Liver (tissue), 8 donors: ENCODE measurements at regions not wholly inside any gene's neighbourhood (a gene's known extent, or its start where the extent isn't known, plus 50 kb on each side); places are given as distances from the start of the nearest gene placed in this dataset.

ENCODE experiments used
- DNase-seq: peaks from one replicate; pipeline ENCODE4 v3.0.0-alpha.2; 2017; ENCODE audit warnings: low spot score
- H3K27ac ChIP-seq, 2 donors: one replicate each; pipeline ENCODE4 v1.7.0; 2013; ENCODE audit warnings: inconsistent platforms in 2 of 2, low read length in 2 of 2, control low read depth in 1 of 2, low read depth in 1 of 2, mild to moderate bottlenecking in 1 of 2
- H3K27me3 ChIP-seq, 4 donors: one replicate each; pipeline versions ENCODE4 v1.6.1 to v1.7.0; 2013; ENCODE audit warnings: low read length in 3 of 4, inconsistent platforms in 1 of 4, mild to moderate bottlenecking in 1 of 4, moderate library complexity in 1 of 4; ENCODE audit not compliant: control insufficient read depth in 4 of 4, insufficient read depth in 4 of 4
- H3K36me3 ChIP-seq, 4 donors: one replicate each; pipeline versions ENCODE4 v1.6.1 to v1.7.0; 2013; ENCODE audit warnings: low read length in 3 of 4, mild to moderate bottlenecking in 3 of 4, low read depth in 1 of 4, moderate library complexity in 1 of 4; ENCODE audit not compliant: control insufficient read depth in 4 of 4, insufficient read depth in 3 of 4
- H3K4me1 ChIP-seq, 4 donors: one replicate each; pipeline versions ENCODE4 v1.6.1 to v1.7.0; 2013; ENCODE audit warnings: low read length in 3 of 4, mild to moderate bottlenecking in 3 of 4, moderate library complexity in 1 of 4; ENCODE audit not compliant: control insufficient read depth in 4 of 4, insufficient read depth in 4 of 4
- H3K4me3 ChIP-seq, 3 donors: one replicate each; pipeline versions ENCODE4 v1.6.1 to v1.7.0; 2013; ENCODE audit warnings: low read length in 3 of 3, control low read depth in 1 of 3, low read depth in 1 of 3, mild to moderate bottlenecking in 1 of 3
- H3K9ac ChIP-seq, 2 donors: one replicate each; pipeline ENCODE4 v1.7.0; 2013; ENCODE audit warnings: low read length in 2 of 2, mild to moderate bottlenecking in 2 of 2, moderate library complexity in 2 of 2, control low read depth in 1 of 2, low read depth in 1 of 2
- H3K9me3 ChIP-seq, 4 donors: one replicate each; pipeline versions ENCODE4 v1.6.1 to v1.7.0; 2013; ENCODE audit warnings: low read length in 3 of 4; ENCODE audit not compliant: control insufficient read depth in 4 of 4
- EGR1 ChIP-seq, 2 donors: IDR thresholded peaks; 2 replicates each; pipeline ENCODE4 v1.6.1; 2016 to 2018; ENCODE audit warnings: antibody characterized with exemption in 2 of 2, low read depth in 2 of 2
- FOXA1 ChIP-seq: IDR thresholded peaks from 2 replicates; pipeline ENCODE4 v1.6.1; 2016; ENCODE audit warnings: antibody characterized with exemption
- FOXA2 ChIP-seq: IDR thresholded peaks from 2 replicates; pipeline ENCODE4 v1.6.1; 2016; ENCODE audit warnings: antibody characterized with exemption
- GABPA ChIP-seq, 2 donors: IDR thresholded peaks in 1 of 2; conservative IDR thresholded peaks in 1 of 2; 2 replicates each; pipeline ENCODE4 v1.6.1; 2016; ENCODE audit warnings: antibody characterized with exemption in 2 of 2, mild to moderate bottlenecking in 1 of 2, moderate library complexity in 1 of 2
- HNF4A ChIP-seq, 2 donors: conservative IDR thresholded peaks; 2 replicates each; pipeline ENCODE4 v1.6.1; 2016; ENCODE audit warnings: antibody characterized with exemption in 2 of 2, mild to moderate bottlenecking in 2 of 2
- HNF4G ChIP-seq: IDR thresholded peaks from 2 replicates; pipeline ENCODE4 v1.6.1; 2016; ENCODE audit warnings: antibody characterized with exemption
- JUND ChIP-seq, 2 donors: IDR thresholded peaks; 2 replicates each; pipeline ENCODE4 v1.6.1; 2016; ENCODE audit warnings: antibody characterized with exemption in 2 of 2
- NR2F2 ChIP-seq: IDR thresholded peaks from 2 replicates; pipeline ENCODE4 v1.6.1; 2016; ENCODE audit warnings: antibody characterized with exemption
- RAD21 ChIP-seq, 2 donors: IDR thresholded peaks; 2 replicates each; pipeline ENCODE4 v1.6.1; 2016; ENCODE audit warnings: antibody characterized with exemption in 2 of 2, mild to moderate bottlenecking in 2 of 2
- TAF1 ChIP-seq: conservative IDR thresholded peaks from 2 replicates; pipeline ENCODE4 v1.6.1; 2016; ENCODE audit warnings: antibody characterized with exemption, mild to moderate bottlenecking
- YY1 ChIP-seq: IDR thresholded peaks from 2 replicates; pipeline ENCODE4 v1.6.1; 2016; ENCODE audit warnings: antibody characterized with exemption, mild to moderate bottlenecking
- WGBS: extraction: QIAGEN DNeasy Blood & Tissue Kit; methylation state at CpG from one replicate; pipeline ENCODE4 v1.1.7; 2013; 5-methylcytosine and 5-hydroxymethylcytosine counted together
- TF ChIP-seq, protein P1 (sequence below): IDR thresholded peaks from 2 replicates; pipeline ENCODE4 v1.6.1; 2016; ENCODE audit warnings: antibody characterized with exemption
- TF ChIP-seq, protein P2 (sequence below): IDR thresholded peaks from 2 replicates; pipeline ENCODE4 v1.6.1; 2016; ENCODE audit warnings: antibody characterized with exemption, mild to moderate bottlenecking
- TF ChIP-seq, protein P3 (sequence below): fragments of 150-350 bp; IDR thresholded peaks from 2 replicates; pipeline ENCODE4 v1.5.1; 2017; ENCODE audit warnings: improper control_type of control experiment, low read depth, low read length; ENCODE audit not compliant: missing input control
- TF ChIP-seq, protein P4 (sequence below): IDR thresholded peaks from 2 replicates; pipeline ENCODE4 v1.6.1; 2016; ENCODE audit warnings: antibody characterized with exemption
- donor health status: healthy.
- donor health status: healthy.
- donor health status: healthy.
- donor health status: healthy.
- donor health status: healthy.

DNA sequence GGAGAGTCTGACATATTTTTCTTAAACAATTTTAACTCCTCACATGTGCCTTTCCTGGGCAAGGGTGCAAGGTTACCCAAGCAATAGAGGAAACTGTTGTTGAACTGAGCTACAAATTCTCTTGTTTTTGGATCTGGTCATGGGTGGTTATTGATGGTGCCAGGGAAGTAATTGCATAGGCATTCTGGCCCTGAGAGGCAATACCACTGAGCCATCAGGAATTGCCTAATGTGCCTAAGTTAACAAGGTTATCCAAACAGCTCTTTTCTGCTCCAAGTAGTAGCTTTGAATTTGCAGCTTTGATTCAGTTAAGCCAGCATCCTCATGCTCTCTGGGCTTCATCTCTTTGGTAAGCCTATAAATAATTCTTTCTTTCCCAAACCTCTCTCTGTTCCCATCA, 266.0 kb upstream of the BTBD3 start:
- no peaks in the 10 kb centered on the region for H3K36me3 ChIP-seq
- TF ChIP-seq HNF4A (conservative IDR thresholded peaks at IDR 0.05) (no peak), RAD21 (IDR thresholded peaks at IDR 0.05) (peak in 1 of 2 donors; percentile 1), FOXA2 (peak; percentile 54)
- TF ChIP-seq, protein P1, sequence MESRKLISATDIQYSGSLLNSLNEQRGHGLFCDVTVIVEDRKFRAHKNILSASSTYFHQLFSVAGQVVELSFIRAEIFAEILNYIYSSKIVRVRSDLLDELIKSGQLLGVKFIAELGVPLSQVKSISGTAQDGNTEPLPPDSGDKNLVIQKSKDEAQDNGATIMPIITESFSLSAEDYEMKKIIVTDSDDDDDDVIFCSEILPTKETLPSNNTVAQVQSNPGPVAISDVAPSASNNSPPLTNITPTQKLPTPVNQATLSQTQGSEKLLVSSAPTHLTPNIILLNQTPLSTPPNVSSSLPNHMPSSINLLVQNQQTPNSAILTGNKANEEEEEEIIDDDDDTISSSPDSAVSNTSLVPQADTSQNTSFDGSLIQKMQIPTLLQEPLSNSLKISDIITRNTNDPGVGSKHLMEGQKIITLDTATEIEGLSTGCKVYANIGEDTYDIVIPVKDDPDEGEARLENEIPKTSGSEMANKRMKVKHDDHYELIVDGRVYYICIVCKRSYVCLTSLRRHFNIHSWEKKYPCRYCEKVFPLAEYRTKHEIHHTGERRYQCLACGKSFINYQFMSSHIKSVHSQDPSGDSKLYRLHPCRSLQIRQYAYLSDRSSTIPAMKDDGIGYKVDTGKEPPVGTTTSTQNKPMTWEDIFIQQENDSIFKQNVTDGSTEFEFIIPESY = peak; percentile 51
- TF ChIP-seq, protein P2, sequence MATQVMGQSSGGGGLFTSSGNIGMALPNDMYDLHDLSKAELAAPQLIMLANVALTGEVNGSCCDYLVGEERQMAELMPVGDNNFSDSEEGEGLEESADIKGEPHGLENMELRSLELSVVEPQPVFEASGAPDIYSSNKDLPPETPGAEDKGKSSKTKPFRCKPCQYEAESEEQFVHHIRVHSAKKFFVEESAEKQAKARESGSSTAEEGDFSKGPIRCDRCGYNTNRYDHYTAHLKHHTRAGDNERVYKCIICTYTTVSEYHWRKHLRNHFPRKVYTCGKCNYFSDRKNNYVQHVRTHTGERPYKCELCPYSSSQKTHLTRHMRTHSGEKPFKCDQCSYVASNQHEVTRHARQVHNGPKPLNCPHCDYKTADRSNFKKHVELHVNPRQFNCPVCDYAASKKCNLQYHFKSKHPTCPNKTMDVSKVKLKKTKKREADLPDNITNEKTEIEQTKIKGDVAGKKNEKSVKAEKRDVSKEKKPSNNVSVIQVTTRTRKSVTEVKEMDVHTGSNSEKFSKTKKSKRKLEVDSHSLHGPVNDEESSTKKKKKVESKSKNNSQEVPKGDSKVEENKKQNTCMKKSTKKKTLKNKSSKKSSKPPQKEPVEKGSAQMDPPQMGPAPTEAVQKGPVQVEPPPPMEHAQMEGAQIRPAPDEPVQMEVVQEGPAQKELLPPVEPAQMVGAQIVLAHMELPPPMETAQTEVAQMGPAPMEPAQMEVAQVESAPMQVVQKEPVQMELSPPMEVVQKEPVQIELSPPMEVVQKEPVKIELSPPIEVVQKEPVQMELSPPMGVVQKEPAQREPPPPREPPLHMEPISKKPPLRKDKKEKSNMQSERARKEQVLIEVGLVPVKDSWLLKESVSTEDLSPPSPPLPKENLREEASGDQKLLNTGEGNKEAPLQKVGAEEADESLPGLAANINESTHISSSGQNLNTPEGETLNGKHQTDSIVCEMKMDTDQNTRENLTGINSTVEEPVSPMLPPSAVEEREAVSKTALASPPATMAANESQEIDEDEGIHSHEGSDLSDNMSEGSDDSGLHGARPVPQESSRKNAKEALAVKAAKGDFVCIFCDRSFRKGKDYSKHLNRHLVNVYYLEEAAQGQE = peak; percentile 20
- peaks cover 5 to 24% (median 11%) of the 10 kb centered on the region in 4 donors for H3K4me1 ChIP-seq
- no peak for DNase-seq
- H3K27ac ChIP-seq = peak overlapping the region; percentile 45 to 78
- no peaks in the 10 kb centered on the region for H3K27me3 ChIP-seq
- H3K9me3 ChIP-seq = peaks cover 0 to 2% (median 0%) of the 10 kb centered on the region in 4 donors
- no peak overlapping the region for H3K9ac ChIP-seq
- no peak overlapping the region for H3K4me3 ChIP-seq

DNA sequence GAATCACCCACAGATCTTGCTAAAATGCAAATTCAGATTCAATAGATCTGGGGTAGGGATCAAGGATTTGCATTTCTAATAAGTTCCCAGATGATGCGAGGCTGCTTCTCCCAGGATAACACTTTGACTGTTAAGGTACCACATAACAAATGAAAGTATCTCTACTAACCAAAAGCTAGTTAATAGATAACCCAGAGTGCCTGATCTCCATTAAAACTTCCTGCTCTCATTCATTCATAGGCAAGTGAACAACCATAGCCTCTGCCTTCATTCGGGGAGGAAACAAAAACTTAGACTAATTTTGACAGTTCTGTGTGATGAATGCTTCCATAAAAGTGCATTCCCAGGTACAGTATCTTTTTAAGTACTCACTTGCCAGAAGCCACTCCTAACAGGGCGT, 265.6 kb upstream of the BTBD3 start:
- Histone ChIP-seq H3K27ac (no peak overlapping the region), H3K9me3 (peaks cover 0 to 2% (median 0%) of the 10 kb centered on the region in 4 donors), H3K9ac (no peak overlapping the region), H3K4me1 (peaks cover 5 to 24% (median 11%) of the 10 kb centered on the region in 4 donors), H3K36me3 (no peaks in the 10 kb centered on the region), H3K27me3 (no peaks in the 10 kb centered on the region), H3K4me3 (no peak overlapping the region)
- 39% methylated on average over 3 of the region's 3 CpGs for WGBS
- DNase-seq = no peak
- TF ChIP-seq, protein P3, sequence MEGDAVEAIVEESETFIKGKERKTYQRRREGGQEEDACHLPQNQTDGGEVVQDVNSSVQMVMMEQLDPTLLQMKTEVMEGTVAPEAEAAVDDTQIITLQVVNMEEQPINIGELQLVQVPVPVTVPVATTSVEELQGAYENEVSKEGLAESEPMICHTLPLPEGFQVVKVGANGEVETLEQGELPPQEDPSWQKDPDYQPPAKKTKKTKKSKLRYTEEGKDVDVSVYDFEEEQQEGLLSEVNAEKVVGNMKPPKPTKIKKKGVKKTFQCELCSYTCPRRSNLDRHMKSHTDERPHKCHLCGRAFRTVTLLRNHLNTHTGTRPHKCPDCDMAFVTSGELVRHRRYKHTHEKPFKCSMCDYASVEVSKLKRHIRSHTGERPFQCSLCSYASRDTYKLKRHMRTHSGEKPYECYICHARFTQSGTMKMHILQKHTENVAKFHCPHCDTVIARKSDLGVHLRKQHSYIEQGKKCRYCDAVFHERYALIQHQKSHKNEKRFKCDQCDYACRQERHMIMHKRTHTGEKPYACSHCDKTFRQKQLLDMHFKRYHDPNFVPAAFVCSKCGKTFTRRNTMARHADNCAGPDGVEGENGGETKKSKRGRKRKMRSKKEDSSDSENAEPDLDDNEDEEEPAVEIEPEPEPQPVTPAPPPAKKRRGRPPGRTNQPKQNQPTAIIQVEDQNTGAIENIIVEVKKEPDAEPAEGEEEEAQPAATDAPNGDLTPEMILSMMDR = no peak
- no peak for TF ChIP-seq EGR1 (IDR thresholded peaks at IDR 0.05; ENCODE audit: low read depth in 2 of 2)
- no peak for TF ChIP-seq YY1
- no peak for TF ChIP-seq FOXA1
- TF ChIP-seq, protein P1 = no peak
- no peak for TF ChIP-seq RAD21 (IDR thresholded peaks at IDR 0.05)
- TF ChIP-seq NR2F2 = no peak
- no peak for TF ChIP-seq HNF4A (conservative IDR thresholded peaks at IDR 0.05)
- TF ChIP-seq, protein P2 = no peak
- no peak for TF ChIP-seq TAF1
- TF ChIP-seq GABPA (IDR thresholded peaks at IDR 0.05 in 1 of 2, conservative IDR thresholded peaks at IDR 0.05 in 1 of 2) = no peak
- TF ChIP-seq HNF4G = no peak
- no peak for TF ChIP-seq JUND (IDR thresholded peaks at IDR 0.05)
- no peak for TF ChIP-seq FOXA2
- TF ChIP-seq, protein P4, sequence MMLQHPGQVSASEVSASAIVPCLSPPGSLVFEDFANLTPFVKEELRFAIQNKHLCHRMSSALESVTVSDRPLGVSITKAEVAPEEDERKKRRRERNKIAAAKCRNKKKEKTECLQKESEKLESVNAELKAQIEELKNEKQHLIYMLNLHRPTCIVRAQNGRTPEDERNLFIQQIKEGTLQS = no peak
